ENCODE measurements at regions not wholly inside any gene's neighbourhood (a gene's known extent, or its start where the extent isn't known, plus 50 kb on each side); places are given as distances from the start of the nearest gene placed in this dataset.
"Not testable (repeated sequence)": the region's sequence is repeated elsewhere in the genome, so short reads cannot be mapped to it uniquely, and the experiment has no call there.

DNA sequence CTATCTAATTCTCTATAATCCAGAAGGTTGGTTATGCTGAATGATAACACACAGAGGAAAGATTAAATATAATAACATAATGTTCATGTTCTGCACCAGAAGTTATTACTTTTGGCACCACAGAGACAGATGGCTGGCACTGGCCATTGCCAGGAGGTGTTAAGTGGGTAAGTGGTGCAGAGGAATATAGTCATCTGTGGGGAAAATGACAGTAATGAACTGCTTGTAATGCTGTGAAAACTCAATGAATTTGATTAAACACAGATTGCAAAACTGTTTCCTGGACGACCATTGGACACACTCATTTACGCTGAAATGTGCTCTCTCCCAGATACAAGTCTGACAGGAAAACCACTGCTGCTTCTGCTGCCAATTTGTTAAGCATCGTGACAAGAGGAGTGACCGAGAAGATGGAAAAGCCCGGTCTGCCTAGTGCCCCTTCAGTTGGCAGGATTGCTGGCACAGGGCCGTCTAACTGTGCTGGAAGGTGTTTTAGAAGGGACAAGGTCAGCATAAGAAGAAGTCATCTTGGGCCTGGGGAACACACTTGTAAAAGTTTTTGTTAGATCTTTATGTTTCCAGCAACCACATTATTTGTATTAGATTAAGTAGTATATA is 567.4 kb downstream of the CBLN4 start:
- no peak for ATAC-seq
- Mint-ChIP-seq H3K27me3 (no peaks in the 10 kb centered on the region), H3K27ac (no peak overlapping the region), H3K4me1 (no peaks in the 10 kb centered on the region), H3K36me3 (no peaks in the 10 kb centered on the region), H3K4me3 (no peak overlapping the region), H3K9me3 (no peaks in the 10 kb centered on the region)

DNA sequence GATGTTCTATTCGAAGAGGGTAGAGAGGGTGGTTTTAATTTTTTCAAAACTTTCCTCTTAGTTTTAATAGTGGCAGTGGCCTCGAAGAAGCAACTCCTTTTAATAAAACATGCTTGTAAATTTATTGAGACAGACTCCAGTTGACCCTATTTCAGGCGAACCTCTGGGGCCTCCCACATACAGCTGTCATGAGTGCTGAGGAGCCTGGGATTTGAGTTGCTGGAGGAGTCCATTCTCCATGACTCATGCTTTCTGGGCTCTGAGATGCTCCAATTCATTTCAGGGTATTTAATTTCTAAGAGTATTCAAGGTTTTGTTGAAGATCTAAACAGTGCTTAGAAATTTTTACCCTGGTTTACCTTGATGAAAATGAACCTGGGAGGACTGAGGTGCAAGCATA is 580.4 kb downstream of the CBLN4 start:
- ATAC-seq, result no peak
- H3K36me3 Mint-ChIP-seq, result no peaks in the 10 kb centered on the region
- H3K4me1 Mint-ChIP-seq, result no peaks in the 10 kb centered on the region
- no peak overlapping the region for H3K27ac Mint-ChIP-seq
- H3K9me3 Mint-ChIP-seq, result peaks cover 5% of the 10 kb centered on the region
- no peak overlapping the region for H3K4me3 Mint-ChIP-seq
- H3K27me3 Mint-ChIP-seq, result no peaks in the 10 kb centered on the region

DNA sequence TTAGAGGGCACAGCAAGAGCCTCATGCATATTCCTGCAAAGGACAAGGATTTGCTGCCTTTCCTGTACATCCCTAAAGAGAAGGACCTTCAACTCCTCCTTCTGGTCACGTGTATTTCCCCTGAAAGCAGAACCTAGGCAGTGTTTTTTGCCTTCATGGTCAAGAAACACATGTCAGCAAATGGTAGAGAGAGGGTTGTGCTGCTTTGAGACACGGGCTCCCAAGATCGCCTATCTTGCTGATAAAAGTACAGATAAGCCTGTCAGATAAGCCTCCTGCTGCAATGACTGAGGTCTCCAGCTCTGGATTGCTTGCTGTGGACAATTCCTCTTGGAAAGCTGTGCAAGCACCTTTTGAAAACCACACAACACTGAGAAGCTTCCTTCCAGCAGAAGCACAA is 580.8 kb downstream of the CBLN4 start:
- H3K27ac Mint-ChIP-seq, result no peak overlapping the region
- H3K27me3 Mint-ChIP-seq, result no peaks in the 10 kb centered on the region
- H3K4me3 Mint-ChIP-seq, result no peak overlapping the region
- peaks cover 6% of the 10 kb centered on the region for H3K9me3 Mint-ChIP-seq
- H3K4me1 Mint-ChIP-seq, result no peaks in the 10 kb centered on the region
- ATAC-seq, result no peak
- H3K36me3 Mint-ChIP-seq, result no peaks in the 10 kb centered on the region

DNA sequence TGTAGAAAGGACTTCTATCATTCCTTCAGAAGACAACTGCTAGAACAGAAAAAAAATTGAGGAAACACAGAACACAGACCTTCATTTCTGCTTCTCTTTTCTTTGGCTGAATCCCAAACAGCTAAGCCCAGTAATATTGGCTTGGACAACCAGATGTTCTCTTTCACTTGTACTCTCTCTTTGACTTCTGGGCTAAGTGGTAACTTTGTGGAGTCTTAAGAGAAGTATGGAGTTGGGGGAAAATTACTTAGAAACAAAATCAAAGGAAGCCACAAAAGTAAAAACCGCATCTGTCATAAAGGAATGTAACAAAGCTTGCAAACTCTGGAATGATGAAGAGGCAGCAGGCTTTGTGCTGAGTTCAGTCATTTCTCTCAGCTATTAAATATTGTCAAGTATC is 587.5 kb downstream of the CBLN4 start:
- Mint-ChIP-seq H3K4me1 (no peaks in the 10 kb centered on the region), H3K9me3 (peaks cover 3% of the 10 kb centered on the region), H3K27ac (no peak overlapping the region), H3K27me3 (no peaks in the 10 kb centered on the region), H3K4me3 (no peak overlapping the region), H3K36me3 (no peaks in the 10 kb centered on the region)
- ATAC-seq, result no peak

DNA sequence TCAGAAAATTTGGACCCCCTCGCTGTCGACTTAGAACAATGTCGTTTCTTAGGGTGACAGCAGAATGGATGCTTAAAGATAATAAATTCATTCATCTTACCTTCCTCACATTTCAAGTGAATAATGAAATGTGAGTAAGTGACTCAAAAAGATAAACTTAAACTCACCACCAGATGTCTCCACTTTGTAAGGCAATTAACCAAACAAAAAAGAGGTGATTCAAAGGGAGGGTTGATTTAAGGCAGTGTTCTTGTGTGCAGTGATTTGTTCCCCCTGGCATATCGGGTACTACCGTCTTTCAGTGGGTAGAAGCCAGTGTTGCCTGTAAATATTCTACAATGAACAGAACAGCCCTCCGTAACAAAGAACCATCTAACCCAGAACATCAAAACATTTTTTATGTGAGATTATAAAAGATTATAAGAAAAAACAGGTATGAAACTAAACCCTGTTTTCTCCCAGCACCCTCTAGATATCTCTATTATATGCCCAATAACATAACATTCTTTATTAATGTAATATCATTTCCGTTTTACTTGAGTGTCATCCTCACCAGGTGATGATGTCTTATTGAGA is 589.7 kb downstream of the CBLN4 start:
- no peak overlapping the region for H3K27ac Mint-ChIP-seq
- H3K4me3 Mint-ChIP-seq, result no peak overlapping the region
- ATAC-seq, result no peak
- no peaks in the 10 kb centered on the region for H3K36me3 Mint-ChIP-seq
- no peaks in the 10 kb centered on the region for H3K27me3 Mint-ChIP-seq
- H3K4me1 Mint-ChIP-seq, result no peaks in the 10 kb centered on the region
- H3K9me3 Mint-ChIP-seq, result peaks cover 9% of the 10 kb centered on the region

DNA sequence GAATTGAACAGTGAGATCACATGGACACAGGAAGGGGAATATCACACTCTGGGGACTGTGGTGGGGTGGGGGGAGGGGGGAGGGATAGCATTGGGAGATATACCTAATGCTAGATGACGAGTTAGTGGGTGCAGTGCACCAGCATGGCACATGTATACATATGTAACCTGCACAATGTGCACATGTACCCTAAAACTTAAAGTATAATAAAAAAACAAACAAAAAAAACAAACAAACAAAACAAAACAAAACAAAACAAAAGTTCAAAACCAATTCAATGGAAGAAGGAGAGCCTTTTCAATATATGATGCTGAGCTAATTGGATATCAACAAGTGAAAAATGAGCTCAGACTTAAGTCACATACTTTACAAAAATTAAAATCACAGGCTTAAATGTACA is 592.8 kb downstream of the CBLN4 start:
- ATAC-seq, H3K27me3 Mint-ChIP-seq, H3K36me3 Mint-ChIP-seq, H3K4me1 Mint-ChIP-seq, H3K27ac Mint-ChIP-seq, H3K4me3 Mint-ChIP-seq, H3K9me3 Mint-ChIP-seq: not testable (repeated sequence)

DNA sequence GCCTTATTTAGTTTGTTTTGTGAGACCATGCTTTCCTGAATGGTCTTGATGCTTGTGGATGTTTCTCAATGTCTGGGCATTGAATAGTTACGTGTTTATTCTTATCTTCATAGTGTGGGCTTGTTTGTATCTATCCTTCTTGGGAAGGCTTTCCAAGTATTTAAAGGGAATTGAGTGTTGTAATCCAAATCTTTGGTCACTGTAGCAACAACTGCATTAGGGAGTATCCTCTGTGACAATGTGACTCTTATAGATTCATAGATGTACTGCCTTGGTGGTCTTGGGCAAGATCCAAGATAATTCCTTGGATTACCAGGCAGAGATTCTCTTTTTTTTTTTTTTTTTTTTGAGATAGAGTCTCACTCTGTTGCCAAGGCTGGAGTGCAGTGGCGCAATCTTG is 598.4 kb downstream of the CBLN4 start:
- H3K27me3 Mint-ChIP-seq, result no peaks in the 10 kb centered on the region
- no peak overlapping the region for H3K4me3 Mint-ChIP-seq
- H3K9me3 Mint-ChIP-seq, result peaks cover 14% of the 10 kb centered on the region
- no peak for ATAC-seq
- H3K4me1 Mint-ChIP-seq, result no peaks in the 10 kb centered on the region
- no peaks in the 10 kb centered on the region for H3K36me3 Mint-ChIP-seq
- no peak overlapping the region for H3K27ac Mint-ChIP-seq

DNA sequence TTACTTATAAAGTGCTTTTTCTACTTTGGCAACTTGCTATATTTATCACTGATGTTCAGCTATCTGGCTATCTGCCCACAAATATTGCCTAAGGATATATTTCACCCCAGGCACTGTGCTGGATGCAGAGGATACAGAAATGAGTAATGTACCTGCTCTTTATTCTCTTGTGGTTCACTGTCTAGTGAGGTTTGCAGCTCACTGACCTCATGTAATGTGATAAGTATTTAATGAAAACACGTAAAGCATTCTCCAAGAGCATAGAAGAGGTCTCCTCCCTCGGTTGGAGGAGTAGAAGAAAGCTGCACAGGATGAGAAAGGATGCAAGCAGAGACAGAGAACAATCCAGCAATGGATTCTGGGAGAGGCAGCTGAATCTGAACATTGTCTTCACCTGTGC is 610.7 kb downstream of the CBLN4 start:
- H3K27me3 Mint-ChIP-seq, result no peaks in the 10 kb centered on the region
- no peak overlapping the region for H3K4me3 Mint-ChIP-seq
- no peak overlapping the region for H3K27ac Mint-ChIP-seq
- H3K36me3 Mint-ChIP-seq, result no peaks in the 10 kb centered on the region
- no peak for ATAC-seq
- no peaks in the 10 kb centered on the region for H3K4me1 Mint-ChIP-seq
- peaks cover 11% of the 10 kb centered on the region for H3K9me3 Mint-ChIP-seq

DNA sequence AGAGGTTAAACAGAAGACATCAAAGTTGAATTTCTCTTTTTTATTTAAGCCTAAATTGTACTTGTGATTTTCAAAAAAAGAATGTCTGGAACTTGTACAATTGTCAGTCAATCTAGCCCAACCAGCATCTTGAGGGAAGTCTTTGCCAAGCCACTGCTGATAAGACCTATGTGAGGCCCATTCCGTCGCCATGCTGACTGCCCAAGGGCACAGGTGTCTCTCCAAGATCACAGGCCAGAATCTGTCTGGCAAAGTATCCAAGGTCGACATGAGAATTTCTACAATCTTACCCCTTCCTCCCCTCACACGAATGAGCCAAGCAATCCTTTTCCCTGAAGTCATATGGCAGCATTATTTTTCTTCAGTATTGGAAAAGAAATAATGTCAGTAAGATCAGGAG is 614.5 kb downstream of the CBLN4 start:
- no peak for ATAC-seq
- H3K36me3 Mint-ChIP-seq, result no peaks in the 10 kb centered on the region
- H3K4me3 Mint-ChIP-seq, result no peak overlapping the region
- no peaks in the 10 kb centered on the region for H3K27me3 Mint-ChIP-seq
- H3K4me1 Mint-ChIP-seq, result no peaks in the 10 kb centered on the region
- peaks cover 5% of the 10 kb centered on the region for H3K9me3 Mint-ChIP-seq
- no peak overlapping the region for H3K27ac Mint-ChIP-seq

DNA sequence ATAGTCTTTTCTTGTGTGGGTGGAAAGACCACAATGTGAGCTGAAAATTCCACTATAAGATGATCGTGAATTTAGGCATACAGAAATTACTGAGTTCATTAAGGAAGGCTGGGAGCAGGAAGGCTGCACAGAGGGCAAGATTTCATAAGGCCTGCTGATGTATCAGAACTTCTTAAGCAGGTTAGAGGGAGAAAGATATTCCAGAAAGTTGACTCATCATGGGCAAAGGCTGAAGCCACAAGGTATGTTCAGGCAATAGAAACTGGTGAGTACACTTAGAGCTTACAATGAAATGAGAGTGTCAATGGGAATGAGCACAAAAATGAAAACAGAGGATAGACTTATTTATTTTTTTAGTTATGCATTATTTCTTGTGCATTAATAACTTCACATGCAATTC is 618.6 kb downstream of the CBLN4 start:
- Mint-ChIP-seq H3K4me1 (no peaks in the 10 kb centered on the region), H3K27ac (no peak overlapping the region)

DNA sequence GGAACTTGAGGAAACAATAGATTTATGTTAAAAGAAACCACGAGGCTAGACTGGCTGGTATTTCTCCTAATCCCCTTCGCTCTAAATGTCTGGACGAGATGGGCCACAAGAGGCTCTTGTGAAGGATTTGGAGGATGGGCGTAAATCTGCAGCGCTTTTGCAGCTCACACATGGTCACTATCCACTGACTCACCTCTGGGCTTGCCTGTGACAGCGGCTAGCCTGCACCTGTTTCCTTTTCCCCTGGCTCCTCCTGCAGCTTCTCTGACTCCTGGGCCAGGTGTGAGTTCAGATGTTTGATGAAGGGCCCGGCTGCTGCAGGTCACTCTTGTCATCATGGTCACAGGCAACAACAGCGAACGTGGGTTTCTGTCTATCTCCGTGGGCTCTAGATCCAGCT is 629.4 kb downstream of the CBLN4 start:
- Mint-ChIP-seq H3K36me3 (no peaks in the 10 kb centered on the region), H3K9me3 (no peaks in the 10 kb centered on the region), H3K27me3 (no peaks in the 10 kb centered on the region), H3K4me1 (no peaks in the 10 kb centered on the region), H3K27ac (no peak overlapping the region), H3K4me3 (no peak overlapping the region)
- ATAC-seq, result no peak

More for the DNA sequence above, 618.6 kb downstream of the CBLN4 start:
- peaks cover 3% of the 10 kb centered on the region for H3K9me3 Mint-ChIP-seq
- H3K36me3 Mint-ChIP-seq, result no peaks in the 10 kb centered on the region
- no peak for ATAC-seq
- no peaks in the 10 kb centered on the region for H3K27me3 Mint-ChIP-seq
- H3K4me3 Mint-ChIP-seq, result no peak overlapping the region

DNA sequence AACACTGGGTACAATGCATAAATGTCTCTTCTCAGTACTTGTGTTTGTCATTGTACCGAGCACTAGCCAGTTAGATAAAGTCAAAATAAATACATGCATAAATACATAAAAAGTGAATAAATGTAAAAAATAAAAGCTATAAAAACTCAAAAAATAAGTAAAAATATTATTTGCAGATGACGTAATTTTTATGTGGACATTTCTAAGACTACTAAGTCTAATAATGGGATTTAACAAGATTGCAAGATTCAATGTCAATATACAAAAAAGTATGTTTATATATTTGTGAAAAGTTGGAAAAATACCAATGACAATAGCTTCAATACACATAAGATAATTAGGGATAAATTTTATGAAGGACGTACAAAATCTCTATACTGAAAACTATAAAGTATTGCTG is 639.6 kb downstream of the CBLN4 start:
- H3K4me1 Mint-ChIP-seq, result no peaks in the 10 kb centered on the region
- ATAC-seq, result no peak
- H3K4me3 Mint-ChIP-seq, result no peak overlapping the region
- peaks cover 15% of the 10 kb centered on the region for H3K9me3 Mint-ChIP-seq
- no peak overlapping the region for H3K27ac Mint-ChIP-seq
- no peaks in the 10 kb centered on the region for H3K27me3 Mint-ChIP-seq
- H3K36me3 Mint-ChIP-seq, result no peaks in the 10 kb centered on the region

DNA sequence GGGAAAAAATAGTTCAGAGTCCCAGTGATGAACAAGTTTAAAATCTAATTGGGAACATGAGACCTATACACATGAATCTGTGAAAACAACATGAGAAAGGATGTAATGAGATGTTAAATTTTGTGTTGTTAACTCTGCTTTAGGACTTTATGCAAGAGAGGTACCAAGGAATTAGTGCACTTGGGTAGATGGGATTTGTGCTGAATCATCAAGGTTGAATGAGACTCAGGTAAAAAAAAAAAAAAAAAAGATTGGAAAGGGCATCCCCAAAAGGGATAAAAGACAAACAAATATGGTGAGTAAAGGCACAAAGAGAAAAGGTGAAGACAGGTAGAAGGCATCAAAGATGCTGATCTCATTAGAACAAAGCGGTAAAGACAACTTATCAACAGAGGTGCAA is 644.4 kb downstream of the CBLN4 start:
- Mint-ChIP-seq H3K9me3 (peaks cover 10% of the 10 kb centered on the region), H3K36me3 (no peaks in the 10 kb centered on the region), H3K27me3 (no peaks in the 10 kb centered on the region), H3K27ac (no peak overlapping the region), H3K4me3 (no peak overlapping the region), H3K4me1 (no peaks in the 10 kb centered on the region)
- ATAC-seq, result no peak

DNA sequence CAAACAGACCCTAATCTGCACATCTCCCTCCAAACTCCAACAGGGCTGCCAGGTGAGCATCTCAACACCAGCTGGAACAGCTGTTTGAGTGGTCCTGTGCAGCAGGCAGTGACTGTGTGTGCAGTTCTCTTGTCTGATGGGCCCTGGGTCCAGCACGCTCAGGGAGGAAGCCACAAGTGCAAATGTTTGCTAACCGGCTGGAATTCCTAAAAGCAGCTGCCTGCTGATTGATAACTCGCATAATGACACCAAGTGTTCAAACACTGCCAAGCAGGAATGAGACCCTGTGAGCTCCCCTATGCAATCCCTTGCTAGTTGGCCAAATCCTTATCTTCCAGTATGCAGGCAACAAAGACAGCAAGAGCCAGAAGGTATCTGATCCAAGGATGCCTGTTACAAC is 650.6 kb downstream of the CBLN4 start:
- Mint-ChIP-seq H3K4me3 (no peak overlapping the region), H3K27me3 (no peaks in the 10 kb centered on the region), H3K4me1 (no peaks in the 10 kb centered on the region), H3K9me3 (peaks cover 12% of the 10 kb centered on the region), H3K36me3 (no peaks in the 10 kb centered on the region), H3K27ac (no peak overlapping the region)
- ATAC-seq, result no peak

DNA sequence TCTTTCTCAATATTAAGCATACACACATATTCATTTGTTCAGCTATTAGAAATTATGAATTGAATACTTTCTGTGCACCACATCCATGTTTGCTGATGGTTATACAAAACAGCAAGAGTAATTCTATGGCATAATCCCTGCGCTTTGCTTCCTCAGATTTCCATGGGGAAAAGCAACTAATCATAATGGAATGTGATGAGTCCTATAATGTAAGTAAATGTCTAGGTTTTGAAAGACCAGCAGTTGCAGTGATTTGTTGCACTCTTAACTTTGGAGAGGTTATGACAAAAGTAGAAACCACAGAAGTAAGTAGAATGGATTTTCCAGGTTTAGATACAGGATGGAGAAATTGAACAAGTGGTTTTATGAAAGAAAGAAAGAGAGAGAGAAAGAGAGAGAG is 652.1 kb downstream of the CBLN4 start:
- Mint-ChIP-seq H3K27me3 (no peaks in the 10 kb centered on the region), H3K27ac (no peak overlapping the region), H3K4me3 (no peak overlapping the region), H3K36me3 (no peaks in the 10 kb centered on the region), H3K4me1 (no peaks in the 10 kb centered on the region), H3K9me3 (peaks cover 12% of the 10 kb centered on the region)
- no peak for ATAC-seq

DNA sequence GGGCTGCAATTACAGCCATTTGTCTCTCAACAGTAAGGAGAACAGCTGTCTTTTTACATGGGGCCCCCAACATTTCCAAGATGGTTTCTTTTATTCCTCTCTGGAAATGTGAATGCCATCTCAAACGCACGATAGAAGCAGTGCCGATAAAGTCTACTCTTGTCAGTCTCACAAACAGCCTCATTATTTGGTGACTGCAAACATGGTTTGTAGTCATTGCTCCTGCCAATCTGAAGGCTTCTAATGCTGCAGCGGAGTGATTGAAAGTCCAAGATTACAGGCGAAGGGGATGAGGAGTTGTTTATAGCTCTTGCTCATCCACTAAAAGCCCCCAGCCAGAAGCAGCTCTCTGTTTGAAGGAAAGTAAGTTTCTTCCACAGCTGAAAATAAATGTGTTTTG is 657.1 kb downstream of the CBLN4 start:
- Mint-ChIP-seq H3K4me1 (no peaks in the 10 kb centered on the region), H3K9me3 (peaks cover 9% of the 10 kb centered on the region), H3K4me3 (no peak overlapping the region), H3K27me3 (no peaks in the 10 kb centered on the region), H3K36me3 (no peaks in the 10 kb centered on the region), H3K27ac (no peak overlapping the region)
- ATAC-seq, result no peak

DNA sequence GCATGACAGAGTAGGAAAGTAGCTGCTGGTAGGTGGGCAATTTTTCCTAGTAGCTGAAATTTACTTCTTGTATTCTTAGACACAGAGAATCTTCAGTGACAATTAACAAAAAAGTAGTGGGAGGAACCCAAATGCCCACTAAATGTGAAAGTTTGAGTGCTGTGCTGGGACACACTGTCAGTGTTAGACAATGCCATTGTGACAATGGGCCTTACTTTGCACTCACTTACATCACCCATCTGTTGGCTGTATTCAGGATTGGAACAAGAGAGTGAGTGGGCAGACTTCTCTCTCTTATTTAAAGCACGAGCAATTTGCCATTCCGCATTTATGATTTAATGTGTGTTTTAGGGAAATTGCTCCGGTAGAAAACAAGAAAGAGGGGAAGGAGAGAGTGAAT is 662.5 kb downstream of the CBLN4 start:
- Mint-ChIP-seq H3K4me3 (no peak overlapping the region), H3K9me3 (peaks cover 5% of the 10 kb centered on the region)
- no peak for ATAC-seq

More for the DNA sequence above, 662.5 kb downstream of the CBLN4 start:
- H3K4me1 Mint-ChIP-seq, result no peaks in the 10 kb centered on the region
- no peak overlapping the region for H3K27ac Mint-ChIP-seq
- H3K27me3 Mint-ChIP-seq, result no peaks in the 10 kb centered on the region
- no peaks in the 10 kb centered on the region for H3K36me3 Mint-ChIP-seq

All from stimulated activated memory B cell treated with anti-CD40 and anti-IgM and Interleukin-4, amounts not matched to agents 10 μg/mL and 1 μg/mL and 100 μg/mL, for 72 hours (primary cell).